Kidney (tissue), 13 donors: ENCODE measurements at regions not wholly inside any gene's neighbourhood (a gene's known extent, or its start where the extent isn't known, plus 50 kb on each side); places are given as distances from the start of the nearest gene placed in this dataset.

Source experiments
- DNase-seq, 5 donors: peaks; one replicate each; pipeline ENCODE4 v3.0.0-alpha.2; 2013 to 2020
- FAIRE-seq: peaks from 2 replicates; lab custom pipeline; 2012; peaks lifted over from hg19 to GRCh38; lab: Jason Lieb, UNC
- H3K27ac ChIP-seq, 2 donors: one replicate each; pipeline ENCODE4 v1.7.0; 2013; ENCODE audit warnings: low read depth in 2 of 2, low read length in 2 of 2, inconsistent platforms in 1 of 2
- H3K27me3 ChIP-seq: one replicate; pipeline ENCODE4 v1.7.1; 2013; ENCODE audit warnings: low read length, inconsistent platforms; ENCODE audit not compliant: control insufficient read depth, insufficient read depth
- H3K36me3 ChIP-seq, 3 donors: one replicate each; pipeline versions ENCODE4 v1.7.0 to v1.7.1; 2013; ENCODE audit warnings: low read length in 3 of 3, control low read depth in 1 of 3, inconsistent platforms in 1 of 3; ENCODE audit not compliant: insufficient read depth in 3 of 3, control insufficient read depth in 2 of 3
- H3K4me1 ChIP-seq, 3 donors: one replicate each; pipeline versions ENCODE4 v1.7.0 to v1.7.1; 2013; ENCODE audit warnings: low read length in 3 of 3, inconsistent platforms in 1 of 3, low read depth in 1 of 3; ENCODE audit not compliant: control insufficient read depth in 2 of 3, insufficient read depth in 2 of 3
- H3K4me3 ChIP-seq, 3 donors: one replicate each; pipeline versions ENCODE4 v1.7.0 to v1.8.1; 2013; ENCODE audit warnings: low read length in 3 of 3, control low read depth in 1 of 3, inconsistent platforms in 1 of 3
- H3K9ac ChIP-seq, 3 donors: one replicate each; pipeline versions ENCODE4 v1.7.0 to v1.7.1; 2013; ENCODE audit warnings: low read length in 3 of 3, control low read depth in 1 of 3, inconsistent platforms in 1 of 3
- H3K9me3 ChIP-seq, 3 donors: one replicate each; pipeline versions ENCODE4 v1.7.0 to v1.7.1; 2013; ENCODE audit warnings: low read length in 3 of 3, control low read depth in 1 of 3, inconsistent platforms in 1 of 3; ENCODE audit not compliant: control insufficient read depth in 2 of 3, insufficient read depth in 1 of 3
- CTCF ChIP-seq: IDR thresholded peaks from 3 replicates; pipeline ENCODE4 v1.5.1; 2012; ENCODE audit warnings: mild to moderate bottlenecking, moderate library complexity, borderline replicate concordance; ENCODE audit not compliant: insufficient read depth; ENCODE audit errors: extremely low read depth
- intact Hi-C: fragments of 100-400 bp; cut with DNase I; formaldehyde crosslinking; loops from one replicate; pipeline ENCODE4 v1.11.1; 2022
- donor health status: control.
- donor health status: control.
- donor health status: control.
- donor health status: control.
- donor health status: control.
- donor health status: DM: yes; HTN: yes; CAD: no.
- donor health status: Normal renal cell carcinoma (clear cell type).

GRCh38 chr13:73993661-73994060 is 140.5 kb downstream of the KLF12 start:
- FAIRE-seq = no peak
- TF ChIP-seq CTCF = no peak
- no peak overlapping the region for H3K27ac ChIP-seq
- no peaks in the 10 kb centered on the region for H3K27me3 ChIP-seq
- intact Hi-C loops = no loop called here
- H3K9ac ChIP-seq = no peak overlapping the region
- no peak overlapping the region for H3K4me3 ChIP-seq
- H3K36me3 ChIP-seq = peaks cover 0 to 4% (median 0%) of the 10 kb centered on the region in 3 donors
- H3K9me3 ChIP-seq = no peaks in the 10 kb centered on the region
- no peaks in the 10 kb centered on the region for H3K4me1 ChIP-seq
- DNase-seq = no peak

- Histone ChIP-seq H3K27ac (no peak overlapping the region), H3K36me3 (peaks cover 0 to 4% (median 0%) of the 10 kb centered on the region in 3 donors), H3K4me3 (no peak overlapping the region), H3K4me1 (no peaks in the 10 kb centered on the region), H3K9ac (no peak overlapping the region), H3K27me3 (no peaks in the 10 kb centered on the region), H3K9me3 (no peaks in the 10 kb centered on the region)
- DNase-seq = no peak
- no peak for TF ChIP-seq CTCF
- intact Hi-C loops = no loop called here
- FAIRE-seq = no peak
Observed at GRCh38 chr13:73991884-73992283, 142.3 kb downstream of the KLF12 start.

GRCh38 chr13:73991384-73991783 is 142.8 kb downstream of the KLF12 start:
- Histone ChIP-seq H3K4me3 (no peak overlapping the region), H3K9me3 (no peaks in the 10 kb centered on the region), H3K27ac (no peak overlapping the region), H3K9ac (no peak overlapping the region), H3K36me3 (peaks cover 0 to 4% (median 0%) of the 10 kb centered on the region in 3 donors), H3K4me1 (no peaks in the 10 kb centered on the region), H3K27me3 (no peaks in the 10 kb centered on the region)
- FAIRE-seq (no peak), DNase-seq (no peak)
- intact Hi-C loops = no loop called here
- no peak for TF ChIP-seq CTCF

- Histone ChIP-seq H3K9me3 (no peaks in the 10 kb centered on the region), H3K4me1 (no peaks in the 10 kb centered on the region), H3K27me3 (no peaks in the 10 kb centered on the region), H3K36me3 (peaks cover 0 to 4% (median 0%) of the 10 kb centered on the region in 3 donors), H3K4me3 (no peak overlapping the region), H3K27ac (no peak overlapping the region), H3K9ac (no peak overlapping the region)
- intact Hi-C loops = no loop called here
- FAIRE-seq (no peak), DNase-seq (no peak)
- no peak for TF ChIP-seq CTCF
Observed at GRCh38 chr13:73989244-73989843, 144.9 kb downstream of the KLF12 start.
